HepG2 (cell line): ENCODE measurements at regions not wholly inside any gene's neighbourhood (a gene's known extent, or its start where the extent isn't known, plus 50 kb on each side); places are given as distances from the start of the nearest gene placed in this dataset.
A peak's percentile ranks its signal among the peaks of the same experiment; 100 is the strongest.

Experiments used
- ARID5B ChIP-seq: IDR thresholded peaks from 2 replicates; pipeline ENCODE4 v1.4.0; 2020; ENCODE audit warnings: mild to moderate bottlenecking, missing genetic modification reagents
- CCDC6 ChIP-seq: sonication (generic); formaldehyde crosslinking; IDR thresholded peaks from 2 replicates; pipeline ENCODE4 v1.8.1; 2022; ENCODE audit warnings: mild to moderate bottlenecking, missing genetic modification reagents, moderate library complexity
- ELF1 ChIP-seq: sonication (generic); formaldehyde crosslinking; IDR thresholded peaks from 2 replicates; pipeline ENCODE4 v1.4.0; 2020; ENCODE audit warnings: missing genetic modification reagents
- GTF3A ChIP-seq: sonication (generic); formaldehyde crosslinking; conservative IDR thresholded peaks from 2 replicates; pipeline ENCODE4 v1.4.0; 2020; ENCODE audit warnings: mild to moderate bottlenecking, missing genetic modification reagents
- HOMEZ ChIP-seq: IDR thresholded peaks from 2 replicates; pipeline ENCODE4 v1.6.1; 2016; ENCODE audit warnings: low read depth
- KDM3A ChIP-seq: IDR thresholded peaks from 2 replicates; pipeline ENCODE4 v1.6.1; 2018; ENCODE audit warnings: low read depth, missing compliant biosample characterization
- MAFF ChIP-seq: IDR thresholded peaks from 2 replicates; pipeline ENCODE4 v1.6.1; 2011; ENCODE audit warnings: low read depth, low read length, improper control_type of control experiment
- PAX8 ChIP-seq: sonication (generic); formaldehyde crosslinking; IDR thresholded peaks from 2 replicates; pipeline ENCODE4 v1.8.0; 2022; ENCODE audit warnings: mild to moderate bottlenecking, missing genetic modification reagents, borderline replicate concordance
- PHF21A ChIP-seq: sonication (generic); formaldehyde crosslinking; IDR thresholded peaks from 2 replicates; pipeline ENCODE4 v1.5.0; 2020; ENCODE audit warnings: mild to moderate bottlenecking, missing genetic modification reagents
- RARG ChIP-seq: sonication (generic); formaldehyde crosslinking; IDR thresholded peaks from 2 replicates; pipeline ENCODE4 v1.4.0; 2020; ENCODE audit warnings: low read depth, mild to moderate bottlenecking, missing genetic modification reagents
- RXRB ChIP-seq: IDR thresholded peaks from 2 replicates; pipeline ENCODE4 v1.6.1; 2016; ENCODE audit warnings: borderline replicate concordance, missing genetic modification reagents, missing compliant biosample characterization
- SALL2 ChIP-seq: sonication (generic); formaldehyde crosslinking; IDR thresholded peaks from 2 replicates; pipeline ENCODE4 v1.8.1; 2023; ENCODE audit warnings: mild to moderate bottlenecking, missing genetic modification reagents, inconsistent platforms
- SMAD3 ChIP-seq: sonication (generic); formaldehyde crosslinking; IDR thresholded peaks from 2 replicates; pipeline ENCODE4 v1.4.0; 2020; ENCODE audit warnings: missing genetic modification reagents
- STAT5B ChIP-seq: sonication (generic); formaldehyde crosslinking; IDR thresholded peaks from 2 replicates; pipeline ENCODE4 v1.4.0; 2020; ENCODE audit warnings: missing genetic modification reagents
- ZBTB2 ChIP-seq: sonication (generic); formaldehyde crosslinking; IDR thresholded peaks from 2 replicates; pipeline ENCODE4 v1.8.0; 2022; ENCODE audit warnings: low read depth, missing genetic modification reagents
- ZBTB3 ChIP-seq: sonication (generic); formaldehyde crosslinking; IDR thresholded peaks from 2 replicates; pipeline ENCODE4 v1.4.0; 2020; ENCODE audit warnings: low read depth, mild to moderate bottlenecking, moderate library complexity, missing genetic modification reagents, borderline replicate concordance
- ZBTB8A ChIP-seq: sonication (generic); formaldehyde crosslinking; IDR thresholded peaks from 2 replicates; pipeline ENCODE4 v1.4.0; 2020; ENCODE audit warnings: mild to moderate bottlenecking, low read depth, missing genetic modification reagents, borderline replicate concordance
- ZKSCAN8 ChIP-seq: IDR thresholded peaks from 2 replicates; pipeline ENCODE4 v1.6.1; 2016; ENCODE audit warnings: borderline replicate concordance, missing genetic modification reagents, missing compliant biosample characterization
- ZNF10 ChIP-seq: sonication (generic); formaldehyde crosslinking; IDR thresholded peaks from 2 replicates; pipeline ENCODE4 v1.4.0; 2020; ENCODE audit warnings: mild to moderate bottlenecking, low read depth, missing genetic modification reagents, borderline replicate concordance
- ZNF546 ChIP-seq: sonication (generic); formaldehyde crosslinking; conservative IDR thresholded peaks from 2 replicates; pipeline ENCODE4 v1.8.1; 2023; ENCODE audit warnings: mild to moderate bottlenecking, missing genetic modification reagents
- ZNF576 ChIP-seq: sonication (generic); formaldehyde crosslinking; IDR thresholded peaks from 2 replicates; pipeline ENCODE4 v1.4.0; 2020; ENCODE audit warnings: mild to moderate bottlenecking, missing genetic modification reagents
- ZNF616 ChIP-seq: sonication (generic); formaldehyde crosslinking; IDR thresholded peaks from 2 replicates; pipeline ENCODE4 v1.5.0; 2020; ENCODE audit warnings: low read depth, mild to moderate bottlenecking, missing genetic modification reagents
- ZNF652 ChIP-seq: IDR thresholded peaks from 2 replicates; pipeline ENCODE4 v1.6.1; 2016; ENCODE audit warnings: low read depth, borderline replicate concordance
- ZNF775 ChIP-seq: sonication (generic); formaldehyde crosslinking; IDR thresholded peaks from 2 replicates; pipeline ENCODE4 v1.4.0; 2020; ENCODE audit warnings: missing genetic modification reagents, mild to moderate bottlenecking, moderate library complexity, borderline replicate concordance
- ZNF784 ChIP-seq: sonication (generic); formaldehyde crosslinking; IDR thresholded peaks from 2 replicates; pipeline ENCODE4 v1.5.1; 2020; ENCODE audit warnings: missing genetic modification reagents, mild to moderate bottlenecking, borderline replicate concordance

- TF ChIP-seq ZBTB2 (CRISPR knock-in tag), result no peak
- TF ChIP-seq RXRB, result peak; percentile 45
- TF ChIP-seq ZNF784 (CRISPR knock-in tag), result no peak
- peak; percentile 79 for TF ChIP-seq ARID5B
- no peak for TF ChIP-seq ELF1 (CRISPR knock-in tag)
- TF ChIP-seq HOMEZ (CRISPR knock-in tag), result no peak
- no peak for TF ChIP-seq ZNF546 (CRISPR knock-in tag)
- TF ChIP-seq GTF3A (CRISPR knock-in tag), result no peak
- TF ChIP-seq ZNF775, result no peak
- no peak for TF ChIP-seq ZNF616 (CRISPR knock-in tag)
- TF ChIP-seq STAT5B (CRISPR knock-in tag), result no peak
- no peak for TF ChIP-seq ZKSCAN8 (CRISPR knock-in tag)
- no peak for TF ChIP-seq ZNF652 (CRISPR knock-in tag)
- no peak for TF ChIP-seq PAX8 (CRISPR knock-in tag)
- TF ChIP-seq SMAD3 (CRISPR knock-in tag), result no peak
- TF ChIP-seq KDM3A (CRISPR knock-in tag), result no peak
- TF ChIP-seq PHF21A, result no peak
- no peak for TF ChIP-seq SALL2
- no peak for TF ChIP-seq CCDC6 (CRISPR knock-in tag)
- TF ChIP-seq MAFF, result no peak
- TF ChIP-seq ZNF576 (CRISPR knock-in tag), result no peak
- no peak for TF ChIP-seq RARG (CRISPR knock-in tag)
- TF ChIP-seq ZNF10 (CRISPR knock-in tag), result no peak
- no peak for TF ChIP-seq ZBTB3
- TF ChIP-seq ZBTB8A, result no peak
Measured at GRCh38 chr5:61790678-61791077, 458.6 kb downstream of the ZSWIM6 start (continued).
